RWPE2 (cell line): ENCODE measurements at regions not wholly inside any gene's neighbourhood (a gene's known extent, or its start where the extent isn't known, plus 50 kb on each side); places are given as distances from the start of the nearest gene placed in this dataset.

Experiments
- ATAC-seq: fragments of 200-7000 bp; cut with Tn5 transposase; 3 replicates; pipeline ENCODE4 v1.9.1; 2021; ENCODE audit warnings: low read depth
- DNase-seq: peaks from one replicate; pipeline ENCODE4 v3.0.0-alpha.2; 2020; ENCODE audit warnings: low spot score
- H3K27ac ChIP-seq: fragments of 450-650 bp; 2 replicates; pipeline ENCODE4 v1.5.1; 2017; ENCODE audit warnings: mild to moderate bottlenecking; ENCODE audit not compliant: poor library complexity, severe bottlenecking
- H3K27me3 ChIP-seq: fragments of 250-450 bp; sonication (Bioruptor Pico); 2 replicates; pipeline ENCODE4 v1.5.1; 2021; ENCODE audit warnings: mild to moderate bottlenecking, moderate library complexity; ENCODE audit not compliant: insufficient read depth, poor library complexity, severe bottlenecking
- H3K36me3 ChIP-seq: fragments of 250-450 bp; sonication (Bioruptor Pico); 2 replicates; pipeline ENCODE4 v1.5.1; 2020; ENCODE audit warnings: low read depth, mild to moderate bottlenecking, moderate library complexity
- H3K4me1 ChIP-seq: fragments of 250-450 bp; sonication (Bioruptor Pico); 2 replicates; pipeline ENCODE4 v1.5.1; 2021; ENCODE audit warnings: mild to moderate bottlenecking, moderate library complexity; ENCODE audit not compliant: insufficient read depth, poor library complexity, severe bottlenecking
- H3K4me3 ChIP-seq: fragments of 250-450 bp; sonication (Bioruptor Pico); 2 replicates; pipeline ENCODE4 v1.5.1; 2021; ENCODE audit warnings: mild to moderate bottlenecking, moderate library complexity; ENCODE audit not compliant: severe bottlenecking
- H3K9me3 ChIP-seq: fragments of 250-450 bp; sonication (Bioruptor Pico); 2 replicates; pipeline ENCODE4 v1.5.1; 2021; ENCODE audit warnings: mild to moderate bottlenecking, moderate library complexity; ENCODE audit not compliant: severe bottlenecking
- TF ChIP-seq, protein P1 (sequence below): fragments of 450-650 bp; IDR thresholded peaks from one replicate; pipeline ENCODE4 v1.5.1; 2017; ENCODE audit warnings: mild to moderate bottlenecking, moderate library complexity; ENCODE audit not compliant: poor library complexity, severe bottlenecking

DNA sequence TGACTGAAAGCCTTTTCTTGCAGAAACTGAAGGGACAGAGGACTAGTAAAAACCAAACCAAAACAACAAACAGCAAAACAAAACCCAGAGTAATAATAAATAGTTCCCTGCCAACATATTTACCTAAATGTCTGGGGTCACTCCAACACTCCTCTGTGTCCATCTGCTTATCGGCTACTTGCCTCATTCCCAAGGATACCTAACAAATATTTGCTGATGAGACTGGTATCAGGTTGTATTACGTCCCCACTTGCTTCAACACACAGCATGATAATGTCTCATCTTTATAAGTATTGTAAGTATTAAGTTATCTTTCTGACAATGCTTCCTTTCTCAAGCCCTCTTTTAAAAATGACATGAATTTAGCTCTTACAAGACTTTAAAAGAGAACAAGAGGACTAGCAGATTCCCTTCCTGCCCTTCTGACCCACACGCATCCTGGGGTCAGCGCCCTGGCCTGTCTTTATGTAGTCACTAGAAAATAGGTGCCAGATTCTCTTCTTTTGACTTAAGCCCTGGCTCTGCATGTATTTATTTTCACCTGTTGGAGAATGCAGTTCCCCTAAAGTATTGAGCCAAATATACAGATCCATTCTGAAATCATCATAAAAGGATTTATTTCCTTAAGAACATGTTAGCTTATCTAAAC lies 110.2 kb downstream of the SEM1 start:
- ATAC-seq (no peak), DNase-seq (no peak)
- Histone ChIP-seq H3K4me3 (no peak overlapping the region), H3K9me3 (no peaks in the 10 kb centered on the region), H3K4me1 (no peaks in the 10 kb centered on the region), H3K27ac (no peak overlapping the region), H3K36me3 (no peaks in the 10 kb centered on the region), H3K27me3 (peaks cover 4% of the 10 kb centered on the region)
- TF ChIP-seq, protein P1, sequence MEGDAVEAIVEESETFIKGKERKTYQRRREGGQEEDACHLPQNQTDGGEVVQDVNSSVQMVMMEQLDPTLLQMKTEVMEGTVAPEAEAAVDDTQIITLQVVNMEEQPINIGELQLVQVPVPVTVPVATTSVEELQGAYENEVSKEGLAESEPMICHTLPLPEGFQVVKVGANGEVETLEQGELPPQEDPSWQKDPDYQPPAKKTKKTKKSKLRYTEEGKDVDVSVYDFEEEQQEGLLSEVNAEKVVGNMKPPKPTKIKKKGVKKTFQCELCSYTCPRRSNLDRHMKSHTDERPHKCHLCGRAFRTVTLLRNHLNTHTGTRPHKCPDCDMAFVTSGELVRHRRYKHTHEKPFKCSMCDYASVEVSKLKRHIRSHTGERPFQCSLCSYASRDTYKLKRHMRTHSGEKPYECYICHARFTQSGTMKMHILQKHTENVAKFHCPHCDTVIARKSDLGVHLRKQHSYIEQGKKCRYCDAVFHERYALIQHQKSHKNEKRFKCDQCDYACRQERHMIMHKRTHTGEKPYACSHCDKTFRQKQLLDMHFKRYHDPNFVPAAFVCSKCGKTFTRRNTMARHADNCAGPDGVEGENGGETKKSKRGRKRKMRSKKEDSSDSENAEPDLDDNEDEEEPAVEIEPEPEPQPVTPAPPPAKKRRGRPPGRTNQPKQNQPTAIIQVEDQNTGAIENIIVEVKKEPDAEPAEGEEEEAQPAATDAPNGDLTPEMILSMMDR: no peak

DNA sequence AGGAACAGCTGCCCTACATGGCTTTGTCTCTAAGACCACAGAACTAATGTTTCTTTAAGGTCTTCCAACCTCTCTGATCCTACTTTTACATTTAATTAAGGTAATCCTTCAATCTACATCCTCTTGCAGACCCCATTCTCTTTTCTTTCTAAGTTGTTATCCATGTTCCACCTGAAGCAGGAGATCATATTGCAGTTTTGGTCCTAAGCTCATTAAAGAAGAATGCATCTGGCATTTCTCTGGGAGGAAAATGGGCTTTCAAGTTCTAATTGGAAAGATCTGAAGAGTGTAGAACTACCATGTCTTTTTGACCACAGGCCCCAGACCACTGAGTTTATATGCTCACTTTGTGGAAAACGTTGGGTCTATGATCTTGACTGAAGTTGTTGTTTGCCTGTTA lies 111.2 kb downstream of the SEM1 start:
- Histone ChIP-seq H3K27ac (no peak overlapping the region), H3K4me3 (no peak overlapping the region), H3K36me3 (no peaks in the 10 kb centered on the region), H3K9me3 (no peaks in the 10 kb centered on the region), H3K27me3 (peaks cover 4% of the 10 kb centered on the region), H3K4me1 (no peaks in the 10 kb centered on the region)
- TF ChIP-seq, protein P1: no peak
- DNase-seq: no peak
- no peak for ATAC-seq

DNA sequence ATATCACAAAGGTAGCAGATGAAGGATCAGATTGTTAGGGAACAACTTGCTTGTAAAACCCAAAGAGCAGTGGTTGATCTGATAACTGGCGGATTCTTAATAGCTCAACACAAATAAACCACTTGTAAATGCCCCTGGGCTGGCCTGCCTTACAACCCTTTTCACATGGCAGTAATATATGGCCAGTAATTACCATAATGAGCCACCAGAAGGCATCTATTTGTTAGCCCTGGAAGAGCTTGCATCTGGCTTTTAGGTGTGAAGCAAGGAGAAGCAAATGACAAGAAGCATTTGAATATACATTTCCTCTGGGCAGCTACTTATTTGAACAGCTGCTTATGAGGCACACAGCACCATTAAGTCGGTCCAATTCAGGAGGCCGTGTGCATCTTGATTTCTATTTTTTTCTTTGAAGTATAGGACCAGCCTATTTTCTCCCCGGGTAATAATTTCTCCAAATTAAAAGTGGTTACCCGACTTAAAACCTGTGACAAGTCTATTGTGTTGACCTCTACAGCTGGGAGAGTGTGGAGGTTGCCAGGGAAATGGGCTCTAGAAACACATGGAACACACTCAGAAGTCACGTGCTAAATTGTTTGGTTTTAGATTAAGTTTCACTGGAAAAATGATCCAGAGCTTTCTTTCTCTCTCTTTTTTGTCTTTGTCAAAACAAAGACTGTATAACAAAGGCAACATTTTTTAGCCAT lies 113.4 kb downstream of the SEM1 start:
- TF ChIP-seq, protein P1: peak; percentile 36
- H3K9me3 ChIP-seq: no peaks in the 10 kb centered on the region
- peak; percentile 57; the same call in 1 of the 3 replicates for ATAC-seq
- H3K36me3 ChIP-seq: no peaks in the 10 kb centered on the region
- H3K4me1 ChIP-seq: no peaks in the 10 kb centered on the region
- H3K4me3 ChIP-seq: no peak overlapping the region
- H3K27ac ChIP-seq: no peak overlapping the region
- DNase-seq: no peak
- peaks cover 4% of the 10 kb centered on the region for H3K27me3 ChIP-seq

DNA sequence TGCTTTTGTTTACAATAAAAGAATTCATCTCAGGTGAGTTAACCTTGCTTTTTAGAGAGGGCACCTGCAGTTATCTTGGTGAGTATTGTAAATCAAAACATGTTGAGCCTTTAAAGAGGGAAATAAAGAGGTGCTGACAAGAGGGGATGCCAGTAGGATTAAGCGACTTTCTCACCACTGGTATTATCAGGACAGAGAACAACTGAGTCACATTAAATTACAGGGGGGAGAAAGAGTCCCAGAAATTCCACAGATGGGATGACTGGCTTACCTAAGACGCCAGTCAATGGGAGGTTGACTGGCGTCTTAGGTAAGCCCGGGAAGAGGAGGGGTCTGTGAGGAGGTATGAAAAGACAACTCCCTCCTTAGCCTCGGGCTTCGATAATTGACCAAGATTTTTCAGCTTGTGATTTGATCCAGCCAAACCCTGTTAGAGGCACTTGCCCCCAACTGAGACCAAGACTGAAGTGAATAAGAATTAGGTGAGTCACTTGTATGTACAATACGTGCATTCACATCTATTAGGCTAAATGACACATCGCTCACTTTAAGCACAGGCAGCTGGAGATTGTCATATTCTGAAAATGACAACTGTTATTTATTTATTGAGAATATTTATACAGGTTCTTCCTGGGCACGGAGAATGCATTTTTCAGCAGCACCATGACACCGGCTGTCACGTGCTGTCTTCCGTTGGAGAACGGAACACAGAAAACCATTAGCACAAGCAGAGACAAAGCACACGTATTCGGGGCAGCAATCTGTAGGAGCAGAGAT lies 117.6 kb downstream of the SEM1 start:
- Histone ChIP-seq H3K4me1 (no peaks in the 10 kb centered on the region), H3K36me3 (no peaks in the 10 kb centered on the region), H3K27ac (no peak overlapping the region), H3K9me3 (no peaks in the 10 kb centered on the region), H3K4me3 (no peak overlapping the region), H3K27me3 (peaks cover 4% of the 10 kb centered on the region)
- ATAC-seq (no peak), DNase-seq (no peak)
- TF ChIP-seq, protein P1: no peak
